ENCODE measurements at regions not wholly inside any gene's neighbourhood (a gene's known extent, or its start where the extent isn't known, plus 50 kb on each side); places are given as distances from the start of the nearest gene placed in this dataset.

GRCh38 chr5:61783481-61783880 lies 451.4 kb downstream of the ZSWIM6 start:
- no peak for DNase-seq (ENCODE audit: low read depth in 2 of 3, low spot score in 2 of 3)

DNA sequence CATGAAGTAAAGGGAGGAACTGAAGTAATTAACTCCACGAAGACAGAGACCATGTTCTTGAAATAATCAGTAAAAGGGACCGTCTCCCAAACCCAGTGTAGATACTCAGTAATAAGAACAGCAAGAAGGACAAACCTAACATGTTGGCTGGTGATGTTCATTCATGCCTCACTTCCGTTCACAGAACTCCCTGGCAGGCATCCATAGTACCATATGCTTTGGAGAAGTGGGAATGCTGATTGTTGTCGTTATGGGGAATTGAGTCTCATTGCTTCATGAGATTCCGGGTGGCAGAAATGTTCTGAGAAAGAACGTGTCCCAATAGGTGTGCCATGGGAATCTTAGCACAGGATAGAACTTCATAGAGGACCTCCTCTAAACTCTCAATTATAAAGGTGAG lies 452.3 kb downstream of the ZSWIM6 start:
- DNase-seq (ENCODE audit: low read depth in 2 of 3, low spot score in 2 of 3): no peak

DNA sequence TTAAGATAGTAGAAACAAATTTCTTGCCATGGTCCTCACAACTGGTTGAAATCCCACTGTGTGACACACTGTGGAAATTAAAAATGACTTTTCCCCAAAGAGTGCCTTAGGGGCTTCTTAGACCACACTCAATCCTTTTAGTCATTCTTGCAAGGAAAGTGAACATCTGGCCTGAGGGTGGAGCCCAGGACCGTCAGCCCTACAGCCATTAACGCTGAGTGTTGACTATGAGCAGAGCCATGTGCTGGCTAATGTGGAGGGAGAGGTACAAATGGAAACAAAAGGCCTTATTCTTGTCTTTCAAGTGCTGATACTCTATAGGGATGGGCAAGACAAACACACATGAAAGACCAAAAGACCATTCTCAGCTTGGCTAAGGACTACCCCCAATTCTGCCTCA lies 456.5 kb downstream of the ZSWIM6 start:
- DNase-seq (ENCODE audit: low read depth in 2 of 3, low spot score in 2 of 3): no peak

DNA sequence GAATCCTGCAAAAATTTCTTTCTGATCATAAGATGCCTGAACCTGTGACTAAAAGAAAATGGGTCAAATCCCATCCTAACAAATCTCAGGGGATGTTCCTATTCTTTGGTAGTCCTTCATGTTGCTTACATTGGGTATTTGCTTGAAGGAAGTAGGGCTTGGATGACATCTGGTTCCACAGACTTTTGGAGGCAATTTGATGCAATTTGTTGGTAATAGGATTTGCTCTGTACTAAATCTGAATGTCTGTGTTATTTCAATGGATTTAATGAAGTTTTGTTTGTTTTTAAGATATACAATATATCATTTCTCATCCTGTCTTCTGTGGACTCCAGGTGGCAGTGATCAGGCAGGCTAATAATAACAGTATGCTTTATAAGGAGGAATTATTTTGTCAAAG lies 457.9 kb downstream of the ZSWIM6 start:
- DNase-seq (ENCODE audit: low read depth in 2 of 3, low spot score in 2 of 3): no peak

DNA sequence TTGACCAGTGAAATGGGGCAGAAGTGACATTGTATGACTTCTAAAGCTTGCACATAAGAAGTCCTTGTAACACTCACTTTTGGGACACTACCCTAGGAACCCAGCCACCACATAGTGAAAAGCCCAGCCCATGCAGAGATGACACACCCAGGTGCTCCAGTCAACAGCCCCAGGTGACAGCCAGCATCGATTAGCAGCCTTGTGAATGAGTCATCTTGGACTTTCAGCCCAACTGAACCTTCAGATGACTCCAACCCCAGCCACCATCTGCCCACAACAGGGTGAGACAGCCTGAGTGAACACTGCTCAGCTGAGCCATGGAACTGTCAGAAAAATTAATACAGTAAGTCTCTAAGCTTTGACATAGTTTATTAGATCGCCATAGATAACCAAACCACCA lies 458.6 kb downstream of the ZSWIM6 start:
- no peak for DNase-seq (ENCODE audit: low read depth in 2 of 3, low spot score in 2 of 3)

- DNase-seq (ENCODE audit: low read depth in 2 of 3, low spot score in 2 of 3): no peak
Measured at GRCh38 chr5:61796773-61797172, 464.7 kb downstream of the ZSWIM6 start.

DNA sequence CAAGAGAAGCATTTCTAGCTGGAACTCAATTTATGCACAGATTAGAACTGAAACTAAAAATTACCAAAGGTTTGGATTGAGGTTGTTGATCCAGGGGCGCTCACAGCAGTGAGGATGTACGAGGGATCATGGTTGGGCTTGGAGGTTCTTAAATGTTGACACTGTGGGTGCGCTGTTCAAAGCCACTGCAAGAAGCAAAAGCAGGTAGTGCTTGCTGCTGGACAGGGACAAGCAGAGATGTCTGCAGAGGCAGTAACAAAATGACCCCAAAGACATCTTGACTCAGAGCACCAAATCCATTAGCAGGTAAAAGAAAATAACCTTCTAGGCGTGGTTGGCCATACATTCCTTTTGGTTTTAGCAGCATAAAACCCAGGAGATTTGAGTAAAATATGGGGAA lies 468.4 kb downstream of the ZSWIM6 start:
- no peak for DNase-seq (ENCODE audit: low read depth in 2 of 3, low spot score in 2 of 3)

GRCh38 chr5:61801174-61801573 lies 469.1 kb downstream of the ZSWIM6 start:
- no peak for DNase-seq (ENCODE audit: low read depth in 2 of 3, low spot score in 2 of 3)

DNA sequence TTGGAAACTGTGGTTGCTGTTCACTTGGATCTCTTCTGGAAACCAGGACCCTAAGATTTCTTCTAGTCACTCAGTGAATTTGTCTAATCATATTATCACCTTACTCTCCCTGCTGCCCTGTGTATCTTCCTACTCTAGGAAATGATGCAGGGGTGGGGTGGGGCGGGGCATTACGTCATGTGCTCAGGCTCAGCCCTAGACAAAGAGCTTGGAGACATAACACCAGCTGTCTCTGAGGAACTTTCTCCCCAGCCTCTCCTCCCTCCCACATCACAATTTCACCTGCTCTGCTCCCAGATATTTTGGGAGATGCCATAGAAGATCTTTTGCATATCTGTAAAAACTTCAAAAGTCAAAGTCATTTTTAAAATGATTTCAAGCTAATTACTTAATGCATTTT lies 470.4 kb downstream of the ZSWIM6 start:
- no peak for DNase-seq (ENCODE audit: low read depth in 2 of 3, low spot score in 2 of 3)

- no peak for DNase-seq (ENCODE audit: low read depth in 2 of 3, low spot score in 2 of 3)
Measured at GRCh38 chr5:61805101-61805500, 473.0 kb downstream of the ZSWIM6 start.

DNA sequence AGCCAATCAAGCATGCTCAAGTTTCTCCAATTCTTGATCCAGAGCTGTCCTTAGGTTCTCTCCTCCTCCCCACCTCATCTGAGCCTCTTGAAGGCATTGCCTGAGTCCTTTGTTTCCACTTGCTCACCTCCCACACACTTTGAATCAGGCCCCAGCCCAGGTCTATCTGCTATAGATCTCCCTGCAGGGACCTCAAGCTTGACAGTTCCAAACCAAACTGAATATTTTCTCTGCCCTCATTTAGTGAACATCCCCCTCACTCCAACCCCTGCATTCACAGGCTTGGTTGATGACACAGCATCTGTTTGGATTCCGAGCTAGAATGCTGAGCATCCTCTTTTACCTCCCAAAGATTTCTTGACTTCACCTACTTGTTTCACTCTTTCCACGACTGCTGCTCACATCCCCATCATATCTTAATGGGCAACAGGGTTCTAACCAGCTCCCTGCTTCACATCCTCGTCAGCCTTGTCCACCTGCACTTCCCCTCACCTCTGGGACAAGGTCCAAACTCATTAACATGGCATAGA lies 474.5 kb downstream of the ZSWIM6 start:
- no peak for DNase-seq (ENCODE audit: low read depth in 2 of 3, low spot score in 2 of 3)

DNA sequence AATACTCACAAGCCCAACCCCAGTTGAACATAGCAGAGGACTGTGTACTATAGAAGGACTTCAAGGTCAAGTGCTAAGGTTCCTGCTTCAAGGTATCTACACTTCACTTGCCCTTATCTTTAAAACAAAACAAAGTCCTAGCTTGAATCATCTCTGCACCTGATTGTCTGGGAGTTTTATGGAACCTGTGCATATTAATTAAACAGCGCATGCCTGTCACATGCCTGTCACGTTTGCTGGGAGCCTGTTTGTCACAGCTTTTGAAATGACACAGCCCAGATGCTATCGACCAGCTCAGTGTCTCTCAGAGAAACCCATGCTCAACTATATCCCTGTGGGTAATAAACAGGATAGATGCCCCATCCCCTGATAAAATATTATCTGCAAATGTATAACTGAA lies 476.0 kb downstream of the ZSWIM6 start:
- no peak for DNase-seq (ENCODE audit: low read depth in 2 of 3, low spot score in 2 of 3)

- DNase-seq (ENCODE audit: low read depth in 2 of 3, low spot score in 2 of 3): no peak
Measured at GRCh38 chr5:61808909-61809308, 476.9 kb downstream of the ZSWIM6 start.

- no peak for DNase-seq (ENCODE audit: low read depth in 2 of 3, low spot score in 2 of 3)
Measured at GRCh38 chr5:61809651-61810050, 477.6 kb downstream of the ZSWIM6 start.

DNA sequence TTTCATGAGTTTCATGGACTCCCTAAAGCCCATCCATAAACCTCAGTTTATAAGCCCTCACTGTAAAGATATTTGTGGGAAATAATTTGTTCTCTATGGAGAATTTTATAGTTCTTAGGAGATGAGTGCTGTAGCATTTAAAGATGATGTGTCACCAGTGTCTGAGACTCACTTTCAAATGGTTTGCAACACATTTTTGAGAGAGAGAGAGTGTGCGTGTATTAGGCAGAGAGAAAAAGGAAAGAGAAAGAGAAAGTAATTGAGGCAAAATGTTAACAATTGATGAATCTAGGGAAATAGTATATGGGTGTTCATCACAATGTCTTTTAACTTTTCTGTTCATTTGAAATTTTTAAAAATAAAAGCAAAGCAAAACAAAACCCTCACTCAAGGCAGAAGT lies 479.0 kb downstream of the ZSWIM6 start:
- no peak for DNase-seq (ENCODE audit: low read depth in 2 of 3, low spot score in 2 of 3)

DNA sequence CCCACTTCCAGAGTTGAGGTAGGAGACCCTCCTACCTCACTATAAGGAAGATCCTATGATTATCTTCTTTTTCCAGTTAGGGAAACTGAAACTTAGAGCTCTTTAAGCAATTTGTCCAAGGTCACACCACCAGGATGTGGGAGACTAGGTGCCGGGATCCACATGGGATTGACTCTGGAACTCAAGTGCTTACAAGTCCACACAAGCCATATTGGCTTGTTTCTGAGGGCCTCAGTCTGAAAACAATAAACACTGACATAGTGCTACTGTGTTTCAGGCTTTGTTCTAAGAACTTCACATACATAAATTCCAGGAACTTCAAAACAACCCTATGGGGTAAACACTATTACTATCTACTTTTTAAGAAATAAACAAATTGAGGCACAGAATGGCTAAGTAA lies 481.3 kb downstream of the ZSWIM6 start:
- no peak for DNase-seq (ENCODE audit: low read depth in 2 of 3, low spot score in 2 of 3)

DNA sequence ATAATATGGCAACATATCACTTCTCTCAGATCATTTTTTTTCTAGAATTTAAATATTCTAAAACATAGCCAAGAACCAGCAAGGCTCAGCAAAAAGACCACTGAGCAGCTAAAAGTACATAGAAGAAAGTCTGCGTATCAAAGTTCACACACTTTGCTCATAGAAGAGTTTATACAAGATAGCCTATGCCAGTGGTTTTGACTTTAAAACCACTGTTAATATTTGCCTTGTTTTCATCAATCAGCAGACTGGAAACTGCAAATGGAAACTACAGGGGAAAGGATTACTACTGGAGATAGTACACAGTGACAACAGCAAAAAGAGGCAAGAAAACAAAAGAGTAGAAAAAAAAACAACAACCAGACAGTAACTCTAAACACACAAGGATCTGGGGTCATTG lies 483.3 kb downstream of the ZSWIM6 start:
- no peak for DNase-seq (ENCODE audit: low read depth in 2 of 3, low spot score in 2 of 3)

DNA sequence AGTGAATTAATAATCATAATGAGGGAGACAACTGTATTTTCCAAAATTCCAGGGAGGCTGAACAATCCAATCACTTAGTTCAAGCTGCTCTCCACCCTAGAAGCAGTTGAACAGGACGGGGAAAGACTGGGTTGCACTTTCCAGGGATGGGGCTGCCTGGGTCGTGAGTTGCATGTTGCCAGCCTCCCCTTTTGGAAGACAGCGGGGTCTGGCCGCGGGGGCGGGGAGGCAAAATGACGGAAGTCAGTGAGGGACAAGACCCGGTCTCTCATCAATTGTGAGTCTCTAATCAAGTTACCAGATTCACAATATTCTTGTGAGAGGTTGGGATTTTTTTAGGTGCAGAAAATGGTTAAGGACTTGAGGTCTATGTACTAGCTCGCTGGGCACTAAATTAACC lies 484.1 kb downstream of the ZSWIM6 start:
- DNase-seq (ENCODE audit: low read depth in 2 of 3, low spot score in 2 of 3): no peak

- DNase-seq (ENCODE audit: low read depth in 2 of 3, low spot score in 2 of 3): no peak
Measured at GRCh38 chr5:61816585-61817450, 484.8 kb downstream of the ZSWIM6 start.

- DNase-seq (ENCODE audit: low read depth in 2 of 3, low spot score in 2 of 3): no peak
Measured at GRCh38 chr5:61817472-61818326, 485.6 kb downstream of the ZSWIM6 start.

DNA sequence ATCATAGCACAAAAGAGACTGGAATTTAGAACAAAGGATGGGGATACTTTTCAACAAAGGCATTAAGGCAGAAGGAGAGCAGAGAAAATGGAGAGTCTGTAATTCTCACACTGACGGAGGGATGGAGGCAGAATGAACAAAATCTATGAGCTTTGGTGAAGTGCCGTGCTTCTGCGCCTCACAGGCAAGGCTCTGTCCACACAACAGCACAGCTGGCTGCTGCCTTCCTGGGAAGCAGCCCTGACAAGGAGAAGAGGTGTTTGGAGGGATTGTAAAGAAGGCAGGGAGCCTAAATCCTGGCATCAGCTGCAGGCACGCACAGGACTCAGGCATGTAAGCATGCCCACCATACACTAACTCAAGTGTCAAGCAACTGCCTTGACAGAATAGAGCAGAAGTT lies 485.2 kb upstream of the KIF2A start:
- DNase-seq (ENCODE audit: low read depth in 2 of 3, low spot score in 2 of 3): no peak

DNA sequence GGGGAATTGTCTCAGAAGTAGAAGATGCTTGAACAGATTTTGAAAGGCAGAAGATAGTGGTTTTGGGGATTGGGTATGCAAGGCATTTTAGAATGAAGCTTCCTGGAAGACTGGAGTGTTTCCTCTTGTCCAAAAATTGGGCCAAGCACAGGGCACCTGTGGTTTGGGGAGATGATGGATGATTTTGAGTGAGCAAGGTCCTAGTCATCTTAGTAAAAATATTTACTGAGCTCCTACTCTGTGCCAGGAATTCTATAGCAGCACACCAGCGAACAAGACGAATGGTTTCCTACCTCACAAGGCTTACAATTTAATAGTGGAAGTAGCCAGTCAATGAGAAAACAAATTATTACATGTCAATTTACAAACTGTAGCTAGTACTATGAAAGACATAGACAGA lies 484.4 kb upstream of the KIF2A start:
- DNase-seq (ENCODE audit: low read depth in 2 of 3, low spot score in 2 of 3): no peak
